GM12874 (cell line): ENCODE measurements at regions not wholly inside any gene's neighbourhood (a gene's known extent, or its start where the extent isn't known, plus 50 kb on each side); places are given as distances from the start of the nearest gene placed in this dataset.

Source experiments
- TF ChIP-seq, protein P1 (sequence below): IDR thresholded peaks from 2 replicates; pipeline ENCODE4 v1.5.1; 2011; ENCODE audit warnings: low read depth, mild to moderate bottlenecking, control low read depth, low read length, moderate library complexity; ENCODE audit not compliant: insufficient read depth

GRCh38 chr10:124152139-124153022 lies 59.0 kb upstream of the CHST15 start:
- TF ChIP-seq, protein P1, sequence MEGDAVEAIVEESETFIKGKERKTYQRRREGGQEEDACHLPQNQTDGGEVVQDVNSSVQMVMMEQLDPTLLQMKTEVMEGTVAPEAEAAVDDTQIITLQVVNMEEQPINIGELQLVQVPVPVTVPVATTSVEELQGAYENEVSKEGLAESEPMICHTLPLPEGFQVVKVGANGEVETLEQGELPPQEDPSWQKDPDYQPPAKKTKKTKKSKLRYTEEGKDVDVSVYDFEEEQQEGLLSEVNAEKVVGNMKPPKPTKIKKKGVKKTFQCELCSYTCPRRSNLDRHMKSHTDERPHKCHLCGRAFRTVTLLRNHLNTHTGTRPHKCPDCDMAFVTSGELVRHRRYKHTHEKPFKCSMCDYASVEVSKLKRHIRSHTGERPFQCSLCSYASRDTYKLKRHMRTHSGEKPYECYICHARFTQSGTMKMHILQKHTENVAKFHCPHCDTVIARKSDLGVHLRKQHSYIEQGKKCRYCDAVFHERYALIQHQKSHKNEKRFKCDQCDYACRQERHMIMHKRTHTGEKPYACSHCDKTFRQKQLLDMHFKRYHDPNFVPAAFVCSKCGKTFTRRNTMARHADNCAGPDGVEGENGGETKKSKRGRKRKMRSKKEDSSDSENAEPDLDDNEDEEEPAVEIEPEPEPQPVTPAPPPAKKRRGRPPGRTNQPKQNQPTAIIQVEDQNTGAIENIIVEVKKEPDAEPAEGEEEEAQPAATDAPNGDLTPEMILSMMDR = no peak

DNA sequence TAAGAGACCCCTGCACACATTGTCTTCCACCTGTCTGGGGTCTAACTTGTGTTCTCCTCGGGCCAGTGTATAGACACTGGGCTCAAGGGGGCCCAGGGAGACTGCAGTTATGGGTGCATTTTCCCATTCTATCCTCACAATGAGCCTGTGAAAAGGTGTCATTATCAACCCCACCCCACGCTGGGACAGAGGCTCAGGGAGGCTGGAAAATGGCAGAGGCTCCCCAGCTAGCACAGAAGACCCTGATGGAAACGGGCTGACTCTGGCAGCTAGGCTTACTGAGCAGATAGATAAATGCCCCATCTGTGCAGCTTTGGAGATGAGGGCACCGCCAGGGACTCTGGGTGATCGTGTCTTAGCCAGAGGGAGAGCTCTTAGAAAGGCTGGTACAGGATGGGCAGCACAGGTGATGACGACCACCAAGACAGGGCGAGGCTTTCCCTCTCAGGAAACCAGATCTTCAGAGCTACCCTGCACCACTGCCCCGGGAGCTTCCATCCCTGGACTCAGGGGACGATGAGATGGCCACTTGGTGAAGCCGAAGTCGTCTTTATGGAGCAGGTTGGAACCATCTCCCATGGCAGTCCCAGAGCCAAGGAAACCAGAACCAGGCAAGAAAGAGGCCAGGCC lies 58.2 kb upstream of the CHST15 start:
- TF ChIP-seq, protein P1 = no peak

DNA sequence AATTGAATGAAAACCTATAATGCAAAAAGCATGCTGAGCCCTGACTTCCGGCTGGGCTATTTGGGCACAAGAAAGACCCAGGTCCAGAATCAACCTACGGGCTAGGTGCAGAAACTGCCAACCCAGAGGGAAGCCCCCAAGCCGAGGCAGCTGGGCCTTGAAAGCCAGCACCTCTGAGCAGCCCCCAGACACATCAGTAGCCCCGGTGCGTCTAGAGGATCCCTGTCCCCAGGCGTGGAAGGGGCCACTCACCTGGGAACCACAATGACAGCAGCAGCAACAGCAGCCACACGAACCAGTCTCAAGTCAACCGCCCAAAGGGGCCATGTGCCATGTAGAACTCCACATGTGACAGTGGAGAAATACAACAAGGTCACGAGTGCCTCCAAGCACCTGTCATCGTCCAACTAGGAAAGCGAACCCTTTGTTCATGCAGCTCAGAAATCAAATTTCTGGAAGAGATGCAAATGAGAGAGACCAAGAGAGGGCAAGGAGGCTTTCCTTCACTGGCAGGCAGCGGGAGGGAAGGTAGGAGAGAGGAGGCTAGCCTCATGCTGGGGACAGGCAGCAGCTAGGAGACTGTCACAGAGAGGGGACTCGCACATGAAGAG lies 57.5 kb upstream of the CHST15 start:
- TF ChIP-seq, protein P1 = no peak

GRCh38 chr10:124150189-124150806 lies 56.9 kb upstream of the CHST15 start:
- TF ChIP-seq, protein P1 = no peak

GRCh38 chr10:124149189-124150042 lies 56.0 kb upstream of the CHST15 start:
- TF ChIP-seq, protein P1 = no peak

- TF ChIP-seq, protein P1 = no peak
Measured at GRCh38 chr10:124146483-124146882, 53.1 kb upstream of the CHST15 start.
